ENCODE measurements at regions not wholly inside any gene's neighbourhood (a gene's known extent, or its start where the extent isn't known, plus 50 kb on each side); places are given as distances from the start of the nearest gene placed in this dataset.
"Not testable (repeated sequence)": the region's sequence is repeated elsewhere in the genome, so short reads cannot be mapped to it uniquely, and the experiment has no call there.

DNA sequence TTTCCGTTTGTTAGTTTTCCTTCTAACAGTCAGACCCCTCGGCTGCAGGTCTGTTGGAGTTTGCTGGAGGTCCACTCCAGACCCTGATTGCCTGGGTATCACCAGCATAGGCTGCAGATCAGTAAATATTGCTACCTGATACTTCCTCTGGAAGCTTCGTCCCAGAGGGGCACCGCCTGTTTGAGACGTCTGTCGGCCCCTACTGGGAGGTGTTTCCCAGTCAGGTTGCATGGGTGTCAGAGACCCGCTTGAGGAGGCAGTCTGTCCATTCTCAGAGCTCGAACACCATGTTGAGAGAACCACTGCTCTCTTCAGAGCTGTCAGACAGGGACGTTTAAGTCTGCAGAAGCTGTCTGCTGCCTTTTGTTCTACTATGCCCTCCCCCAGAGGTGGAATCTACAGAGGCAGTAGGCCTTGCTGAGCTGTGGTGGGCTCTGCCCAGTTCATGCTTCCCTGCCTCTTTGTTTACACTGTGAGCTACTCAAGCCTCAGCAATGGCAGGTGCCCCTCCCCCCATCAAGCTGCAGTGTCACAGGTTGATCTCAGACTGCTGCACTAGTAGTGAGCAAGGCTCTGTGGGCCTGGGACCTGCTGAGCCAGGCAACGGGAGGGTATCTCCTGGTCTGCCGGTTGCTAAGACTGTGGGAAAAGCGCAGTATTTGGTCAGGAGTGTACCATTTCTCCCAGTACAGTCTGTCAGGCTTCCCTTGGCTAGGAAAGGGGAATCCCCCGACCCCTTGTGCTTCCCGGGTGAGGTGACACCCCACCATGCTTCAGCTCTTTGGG, 74.4 kb upstream of the TOP3B start:
- TF ChIP-seq POLR2A (IDR thresholded peaks at IDR 0.05; ENCODE audit: low read length); GATA1 (IDR thresholded peaks at IDR 0.05; ENCODE audit: low read depth, low read length): not testable (repeated sequence)
